Glutamatergic neuron (in vitro differentiated cells): ENCODE measurements at regions not wholly inside any gene's neighbourhood (a gene's known extent, or its start where the extent isn't known, plus 50 kb on each side); places are given as distances from the start of the nearest gene placed in this dataset.

Source experiments
- DNase-seq: peaks from one replicate; pipeline ENCODE4 v3.0.0; 2022
- H3K27ac Mint-ChIP-seq: one replicate; pipeline ENCODE4 v1.8.0; 2020; ENCODE audit warnings: mild to moderate bottlenecking, mixed read lengths, inconsistent platforms; ENCODE audit not compliant: unreplicated experiment
- H3K27me3 Mint-ChIP-seq: one replicate; pipeline ENCODE4 v1.8.0; 2020; ENCODE audit warnings: mild to moderate bottlenecking, moderate library complexity, mixed read lengths, inconsistent platforms; ENCODE audit not compliant: unreplicated experiment
- H3K36me3 Mint-ChIP-seq: one replicate; pipeline ENCODE4 v1.8.0; 2020; ENCODE audit warnings: mild to moderate bottlenecking, mixed read lengths, inconsistent platforms; ENCODE audit not compliant: unreplicated experiment
- H3K4me1 Mint-ChIP-seq: one replicate; pipeline ENCODE4 v1.8.0; 2020; ENCODE audit warnings: mild to moderate bottlenecking, low read depth, mixed read lengths, inconsistent platforms; ENCODE audit not compliant: unreplicated experiment
- H3K4me3 Mint-ChIP-seq: one replicate; pipeline ENCODE4 v1.8.0; 2020; ENCODE audit warnings: mild to moderate bottlenecking, mixed read lengths, inconsistent platforms; ENCODE audit not compliant: unreplicated experiment
- H3K9me3 Mint-ChIP-seq: one replicate; pipeline ENCODE4 v1.8.0; 2020; ENCODE audit warnings: mild to moderate bottlenecking, moderate library complexity, mixed read lengths, inconsistent platforms; ENCODE audit not compliant: unreplicated experiment
- TF ChIP-seq, protein P1 (sequence below): fragments of 200-600 bp; sonication (generic); IDR thresholded peaks from one replicate; pipeline ENCODE4 v1.5.0; 2021; ENCODE audit not compliant: partially characterized antibody, unreplicated experiment

DNA sequence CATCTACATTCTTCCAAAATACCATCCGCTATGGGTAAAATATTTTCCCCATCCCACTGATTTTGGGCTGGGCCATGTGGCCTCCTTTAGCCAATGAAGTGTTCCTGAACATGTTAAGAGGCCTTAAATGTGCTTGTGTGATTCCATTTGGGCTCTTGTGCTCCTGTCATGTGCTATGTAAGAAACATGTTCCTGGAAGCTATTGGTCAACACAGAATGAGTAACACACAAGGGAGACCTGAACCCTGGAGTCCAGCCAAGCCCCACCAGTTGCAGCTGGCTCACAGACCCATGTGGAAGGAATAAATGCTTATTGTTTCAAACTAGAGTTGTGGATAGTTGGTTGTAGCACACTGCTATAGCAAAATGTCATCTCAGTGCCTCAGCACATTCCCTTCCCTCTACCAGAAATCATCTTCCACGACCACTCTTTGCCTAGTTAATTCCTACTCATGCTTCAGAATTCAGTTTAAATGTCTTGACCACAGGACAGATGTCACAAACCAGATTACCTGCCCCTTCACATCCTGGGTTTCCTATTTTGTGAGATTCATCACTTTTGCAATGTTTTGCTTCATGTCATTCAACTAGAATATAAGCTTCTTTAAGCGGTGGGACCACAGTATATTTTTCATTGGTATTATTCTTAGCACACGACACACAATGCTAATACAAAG lies 217.3 kb upstream of the EEA1 start:
- no peaks in the 10 kb centered on the region for H3K27me3 Mint-ChIP-seq
- TF ChIP-seq, protein P1, sequence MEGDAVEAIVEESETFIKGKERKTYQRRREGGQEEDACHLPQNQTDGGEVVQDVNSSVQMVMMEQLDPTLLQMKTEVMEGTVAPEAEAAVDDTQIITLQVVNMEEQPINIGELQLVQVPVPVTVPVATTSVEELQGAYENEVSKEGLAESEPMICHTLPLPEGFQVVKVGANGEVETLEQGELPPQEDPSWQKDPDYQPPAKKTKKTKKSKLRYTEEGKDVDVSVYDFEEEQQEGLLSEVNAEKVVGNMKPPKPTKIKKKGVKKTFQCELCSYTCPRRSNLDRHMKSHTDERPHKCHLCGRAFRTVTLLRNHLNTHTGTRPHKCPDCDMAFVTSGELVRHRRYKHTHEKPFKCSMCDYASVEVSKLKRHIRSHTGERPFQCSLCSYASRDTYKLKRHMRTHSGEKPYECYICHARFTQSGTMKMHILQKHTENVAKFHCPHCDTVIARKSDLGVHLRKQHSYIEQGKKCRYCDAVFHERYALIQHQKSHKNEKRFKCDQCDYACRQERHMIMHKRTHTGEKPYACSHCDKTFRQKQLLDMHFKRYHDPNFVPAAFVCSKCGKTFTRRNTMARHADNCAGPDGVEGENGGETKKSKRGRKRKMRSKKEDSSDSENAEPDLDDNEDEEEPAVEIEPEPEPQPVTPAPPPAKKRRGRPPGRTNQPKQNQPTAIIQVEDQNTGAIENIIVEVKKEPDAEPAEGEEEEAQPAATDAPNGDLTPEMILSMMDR, result no peak
- peaks cover 3% of the 10 kb centered on the region for H3K4me1 Mint-ChIP-seq
- no peak overlapping the region for H3K27ac Mint-ChIP-seq
- H3K9me3 Mint-ChIP-seq, result no peaks in the 10 kb centered on the region
- DNase-seq, result no peak
- no peaks in the 10 kb centered on the region for H3K36me3 Mint-ChIP-seq
- no peak overlapping the region for H3K4me3 Mint-ChIP-seq

DNA sequence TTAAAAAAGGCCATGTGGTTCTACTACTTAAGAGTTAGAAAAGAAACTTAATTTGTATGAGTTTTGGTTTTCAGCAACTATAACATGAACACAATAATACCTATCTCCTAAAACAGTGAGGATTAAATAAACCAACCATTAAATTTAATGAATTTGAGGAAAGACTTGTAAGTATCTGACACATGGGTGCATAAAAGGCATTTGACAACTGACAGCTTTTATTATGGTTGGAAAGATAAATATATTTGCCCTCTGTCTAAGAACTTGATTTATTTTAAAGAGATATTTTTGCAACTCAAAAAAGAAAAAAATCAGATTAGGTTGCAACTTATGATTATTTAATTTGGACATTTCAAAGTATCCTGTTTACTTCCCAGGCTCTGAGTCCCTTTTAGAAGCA lies 217.9 kb upstream of the EEA1 start:
- TF ChIP-seq, protein P1, result no peak
- H3K27me3 Mint-ChIP-seq, result no peaks in the 10 kb centered on the region
- no peak overlapping the region for H3K27ac Mint-ChIP-seq
- H3K4me1 Mint-ChIP-seq, result peaks cover 3% of the 10 kb centered on the region
- no peaks in the 10 kb centered on the region for H3K36me3 Mint-ChIP-seq
- DNase-seq, result no peak
- H3K4me3 Mint-ChIP-seq, result no peak overlapping the region
- H3K9me3 Mint-ChIP-seq, result no peaks in the 10 kb centered on the region

DNA sequence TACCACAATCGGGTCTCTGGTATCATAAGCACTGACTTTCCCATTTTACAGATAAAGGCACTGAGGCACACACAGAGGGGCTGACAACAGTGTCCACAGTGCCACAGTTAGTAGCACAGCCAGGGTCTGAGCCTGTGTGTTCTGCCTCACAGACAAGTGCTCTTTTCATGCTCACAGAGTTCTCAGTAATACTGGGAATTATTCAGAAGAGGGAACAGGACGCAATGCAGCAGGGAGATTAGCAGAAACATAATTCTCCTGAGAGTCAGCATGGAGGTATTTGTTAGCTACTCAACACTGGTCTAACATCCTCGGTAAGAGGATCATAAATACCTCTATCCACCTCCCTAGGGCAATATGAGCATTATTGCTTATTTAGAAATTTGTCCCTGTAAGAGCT lies 219.3 kb upstream of the EEA1 start:
- Mint-ChIP-seq H3K4me3 (no peak overlapping the region), H3K27me3 (peaks cover 4% of the 10 kb centered on the region), H3K4me1 (peaks cover 3% of the 10 kb centered on the region), H3K36me3 (no peaks in the 10 kb centered on the region), H3K27ac (no peak overlapping the region), H3K9me3 (peaks cover 3% of the 10 kb centered on the region)
- DNase-seq, result no peak
- TF ChIP-seq, protein P1, result no peak

GRCh38 chr12:93149229-93149628 lies 220.1 kb upstream of the EEA1 start:
- TF ChIP-seq, protein P1, result no peak
- DNase-seq, result no peak
- Mint-ChIP-seq H3K4me1 (peaks cover 2% of the 10 kb centered on the region), H3K27me3 (peaks cover 4% of the 10 kb centered on the region), H3K36me3 (no peaks in the 10 kb centered on the region), H3K4me3 (no peak overlapping the region), H3K9me3 (peaks cover 3% of the 10 kb centered on the region), H3K27ac (no peak overlapping the region)

DNA sequence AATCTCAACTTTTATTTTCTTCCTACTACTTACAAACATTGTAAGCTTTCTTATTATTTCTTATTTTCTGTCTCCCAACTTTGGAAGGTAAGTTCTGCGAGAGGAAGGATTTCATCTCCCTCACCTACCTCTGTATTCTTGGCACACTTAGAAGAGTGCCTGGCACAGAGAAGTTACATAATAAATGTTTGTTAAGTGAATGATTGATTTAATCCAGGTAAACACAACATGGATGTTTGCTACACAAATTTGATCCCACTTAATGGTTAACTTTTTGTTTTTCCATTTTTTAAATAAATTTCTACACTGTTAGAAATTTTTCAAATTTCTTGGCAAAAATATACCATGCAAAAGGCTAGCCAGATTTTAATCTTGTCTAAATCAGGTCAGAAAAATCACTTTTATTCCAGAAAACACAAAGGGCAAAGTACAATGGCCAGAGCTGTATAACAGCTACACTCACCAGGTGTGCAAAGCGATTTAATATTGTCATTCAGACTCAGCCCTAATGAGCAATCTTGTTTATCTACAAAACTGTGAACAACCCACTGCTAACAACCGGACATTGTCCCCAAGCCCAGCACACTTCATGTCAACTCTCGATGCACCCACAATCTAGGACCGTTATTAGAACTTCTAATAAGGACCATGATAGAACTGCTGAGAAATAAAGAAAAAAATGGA lies 222.1 kb upstream of the EEA1 start:
- no peak for DNase-seq
- Mint-ChIP-seq H3K4me3 (no peak overlapping the region), H3K27me3 (peaks cover 4% of the 10 kb centered on the region), H3K27ac (no peak overlapping the region), H3K9me3 (peaks cover 3% of the 10 kb centered on the region), H3K36me3 (no peaks in the 10 kb centered on the region), H3K4me1 (no peaks in the 10 kb centered on the region)
- TF ChIP-seq, protein P1, result no peak
